HepG2 (cell line): ENCODE measurements at regions not wholly inside any gene's neighbourhood (a gene's known extent, or its start where the extent isn't known, plus 50 kb on each side); places are given as distances from the start of the nearest gene placed in this dataset.

Experiments used
- ATAC-seq: fragments of 200-7000 bp; cut with Tn5 transposase; 3 replicates; pipeline ENCODE4 v1.9.1; 2020; ENCODE audit warnings: mild to moderate bottlenecking, moderate library complexity
- BruUV-seq: library from RNA; stranded (reverse); fragments of 400-500 nt; replicated peaks from 2 replicates; lab custom pipeline; 2021; lab: Mats Ljungman, UMichigan
- CTCF ChIA-PET: fragments of 300-600 bp; formaldehyde crosslinking; extraction: SDS; loops from one replicate; lab custom pipeline; 2021; ENCODE audit warnings: low total read pairs, inconsistent platforms, low intra/inter-chr PET ratio; lab: Yijun Ruan, JAX
- POLR2A ChIA-PET: fragments of 350-600 bp; sonication (Branson Sonifier 250); formaldehyde crosslinking; loops from one replicate; lab custom pipeline; 2020; ENCODE audit warnings: antibody characterized with exemption, inconsistent platforms; lab: Yijun Ruan, JAX
- DNase-seq: peaks from one replicate; pipeline ENCODE4 v3.0.0-alpha.2; 2015; ENCODE audit warnings: low spot score
- FAIRE-seq: peaks from 3 replicates; lab custom pipeline; 2011; peaks lifted over from hg19 to GRCh38; lab: Jason Lieb, UNC
- H2AFZ ChIP-seq: one replicate; pipeline ENCODE4 v1.6.1; 2011; ENCODE audit warnings: low read length, inconsistent platforms
- H3K27ac ChIP-seq: fragments of 300-600 bp; 3 replicates; pipeline ENCODE4 v1.8.0; 2011; ENCODE audit warnings: mixed run types, mild to moderate bottlenecking, mixed read lengths, low read length, inconsistent platforms; ENCODE audit not compliant: insufficient read depth; ENCODE audit errors: extremely low read length
- H3K27me3 ChIP-seq, 2 experiments: fragments of 200-600 bp in 1 of 2; 2 replicates in 1 of 2; 3 replicates in 1 of 2; pipeline versions ENCODE4 v1.6.0 to v1.8.0; 2011; ENCODE audit warnings: low read length in 2 of 2, mild to moderate bottlenecking in 2 of 2, moderate library complexity in 2 of 2, inconsistent platforms in 1 of 2; ENCODE audit not compliant: insufficient read depth in 2 of 2, control insufficient read depth in 1 of 2
- H3K36me3 ChIP-seq, 2 experiments: fragments of 200-600 bp in 1 of 2; replicated peaks in 1 of 2; 2 replicates in 1 of 2; 3 replicates in 1 of 2; pipeline versions ENCODE4 v1.5.1 to v1.8.0; 2011; ENCODE audit warnings: low read length in 2 of 2, inconsistent platforms in 1 of 2; ENCODE audit not compliant: insufficient read depth in 2 of 2, control insufficient read depth in 1 of 2
- H3K4me1 ChIP-seq: 2 replicates; pipeline ENCODE4 v1.5.1; 2012; ENCODE audit warnings: low read length, inconsistent platforms; ENCODE audit not compliant: insufficient read depth
- H3K4me2 ChIP-seq: 2 replicates; pipeline ENCODE4 v1.6.0; 2011; ENCODE audit warnings: low read depth, low read length, inconsistent platforms
- H3K4me3 ChIP-seq, 3 experiments: fragments of 200-600 bp in 1 of 3; sonication (generic), shearing (Covaris generic) in 1 of 3; replicated peaks in 1 of 3; 2 replicates each; pipeline ENCODE4 v1.5.1; 2011 to 2016; ENCODE audit warnings: low read length in 3 of 3, inconsistent platforms in 2 of 3, low read depth in 2 of 3, mild to moderate bottlenecking in 2 of 3, control low read depth in 1 of 3, mixed read lengths in 1 of 3; ENCODE audit not compliant: insufficient read depth in 1 of 3
- H3K79me2 ChIP-seq: one replicate; pipeline ENCODE4 v1.6.1; 2011; ENCODE audit warnings: low read length, inconsistent platforms; ENCODE audit not compliant: insufficient read depth
- H3K9ac ChIP-seq: 2 replicates; pipeline ENCODE4 v1.6.0; 2011; ENCODE audit warnings: mild to moderate bottlenecking, low read depth, low read length, inconsistent platforms; ENCODE audit not compliant: insufficient read depth
- H3K9me3 ChIP-seq: 2 replicates; pipeline ENCODE4 v1.5.1; 2012; ENCODE audit warnings: mild to moderate bottlenecking, low read length
- H4K20me1 ChIP-seq: 2 replicates; pipeline ENCODE4 v1.6.0; 2011; ENCODE audit warnings: inconsistent platforms, mild to moderate bottlenecking, low read length, moderate library complexity; ENCODE audit not compliant: insufficient read depth
- AGO2 ChIP-seq: fragments of 200-400 bp; formaldehyde crosslinking; optimal IDR thresholded peaks from 2 replicates; pipeline ENCODE3; 2017; ENCODE audit warnings: mild to moderate bottlenecking, low read depth, low read length, moderate library complexity
- FOXJ3 ChIP-seq: sonication (generic); formaldehyde crosslinking; IDR thresholded peaks from 2 replicates; pipeline ENCODE4 v1.4.0; 2020; ENCODE audit warnings: missing genetic modification reagents, mild to moderate bottlenecking, borderline replicate concordance
- HBP1 ChIP-seq: IDR thresholded peaks from 2 replicates; pipeline ENCODE4 v1.6.1; 2016; ENCODE audit warnings: low read depth, control low read depth
- MED13 ChIP-seq: sonication (generic); formaldehyde crosslinking; IDR thresholded peaks from 2 replicates; pipeline ENCODE4 v1.5.0; 2020; ENCODE audit warnings: missing genetic modification reagents
- MYC ChIP-seq: sonication (generic); formaldehyde crosslinking; IDR thresholded peaks from 2 replicates; pipeline ENCODE4 v1.9.0; 2021; ENCODE audit warnings: missing genetic modification reagents, borderline replicate concordance
- PAF1 ChIP-seq: IDR thresholded peaks from 2 replicates; pipeline ENCODE4 v1.6.1; 2016; ENCODE audit warnings: missing genetic modification reagents, missing compliant biosample characterization
- PAX8 ChIP-seq: sonication (generic); formaldehyde crosslinking; IDR thresholded peaks from 2 replicates; pipeline ENCODE4 v1.8.0; 2022; ENCODE audit warnings: mild to moderate bottlenecking, missing genetic modification reagents, borderline replicate concordance
- PHB2 ChIP-seq: fragments of 450-650 bp; IDR thresholded peaks from 2 replicates; pipeline ENCODE4 v1.6.1; 2018; ENCODE audit not compliant: partially characterized antibody
- PHF21A ChIP-seq: sonication (generic); formaldehyde crosslinking; IDR thresholded peaks from 2 replicates; pipeline ENCODE4 v1.5.0; 2020; ENCODE audit warnings: mild to moderate bottlenecking, missing genetic modification reagents
- SCMH1 ChIP-seq: sonication (generic); formaldehyde crosslinking; IDR thresholded peaks from 2 replicates; pipeline ENCODE4 v1.9.0; 2021; ENCODE audit warnings: missing genetic modification reagents, mild to moderate bottlenecking, borderline replicate concordance
- TIGD3 ChIP-seq: sonication (generic); formaldehyde crosslinking; IDR thresholded peaks from 2 replicates; pipeline ENCODE4 v1.5.1; 2020; ENCODE audit warnings: mild to moderate bottlenecking, missing genetic modification reagents, borderline replicate concordance
- YEATS2 ChIP-seq: sonication (generic); formaldehyde crosslinking; IDR thresholded peaks from 2 replicates; pipeline ENCODE4 v1.4.0; 2020; ENCODE audit warnings: missing genetic modification reagents, borderline replicate concordance
- ZNF142 ChIP-seq: sonication (generic); formaldehyde crosslinking; IDR thresholded peaks from 2 replicates; pipeline ENCODE4 v1.4.0; 2020; ENCODE audit warnings: missing genetic modification reagents
- ZNF414 ChIP-seq: sonication (generic); formaldehyde crosslinking; IDR thresholded peaks from 2 replicates; pipeline ENCODE4 v1.5.0; 2020; ENCODE audit warnings: missing genetic modification reagents
- ZNF777 ChIP-seq: sonication (generic); formaldehyde crosslinking; IDR thresholded peaks from 2 replicates; pipeline ENCODE4 v1.4.0; 2020; ENCODE audit warnings: missing genetic modification reagents
- ZSCAN29 ChIP-seq: sonication (generic); formaldehyde crosslinking; conservative IDR thresholded peaks from 2 replicates; pipeline ENCODE4 v1.4.0; 2020; ENCODE audit warnings: mild to moderate bottlenecking, missing genetic modification reagents
- WGBS: methylation state at CpG from one replicate; pipeline ENCODE4 v1.1.6; 2017; ENCODE audit warnings: low lambda C conversion rate; 5-methylcytosine and 5-hydroxymethylcytosine counted together
- in situ Hi-C: cut with HindIII; loops from 2 replicates; pipeline ENCODE4 v1.10.0; 2017; ENCODE audit warnings: low pct_unique_long_range_greater_than_20kb; ENCODE audit not compliant: extremely low pct_ligation_motif_present
- intact Hi-C: fragments of 100-400 bp; cut with micrococcal nuclease; formaldehyde crosslinking; loops from one replicate; pipeline ENCODE4 v1.10.0; 2022; ENCODE audit not compliant: unreplicated experiment

- no peak for TF ChIP-seq ZNF142 (CRISPR knock-in tag)
- no peak for TF ChIP-seq MED13 (CRISPR knock-in tag)
- no peak for TF ChIP-seq TIGD3 (CRISPR knock-in tag)
- TF ChIP-seq PAF1 (CRISPR knock-in tag): no peak
Observed at GRCh38 chr2:16565481-16565880, 100.2 kb downstream of the CYRIA start (continued).

GRCh38 chr2:16561676-16562075, 104.0 kb downstream of the CYRIA start:
- no TSS peak for BruUV-seq
- H3K79me2 ChIP-seq: no peaks in the 10 kb centered on the region
- H3K27ac ChIP-seq: no peak overlapping the region
- FAIRE-seq (no peak), DNase-seq (no peak), ATAC-seq (no peak)
- 52% methylated on average over 3 of the region's 3 CpGs for WGBS
- no peaks in the 10 kb centered on the region for H3K9me3 ChIP-seq
- intact Hi-C loops (no loop called here), in situ Hi-C loops (no loop called here)
- POLR2A ChIA-PET: no interaction called here
- H4K20me1 ChIP-seq: no peaks in the 10 kb centered on the region
- no peak overlapping the region for H3K9ac ChIP-seq
- CTCF ChIA-PET: interaction anchor here (1.0 kb wide), 1 partner anchor 47 kb away, joined by 3 read pairs; no protein-coding TSS in a partner anchor
- H3K4me3 ChIP-seq: no peak overlapping the region
- H3K36me3 ChIP-seq: no peaks in the 10 kb centered on the region
- H2AFZ ChIP-seq: no peak overlapping the region
- H3K4me2 ChIP-seq: no peak overlapping the region
- peaks cover 6% of the 10 kb centered on the region; the same call in 1 of the 2 replicates for H3K4me1 ChIP-seq
- no peaks in the 10 kb centered on the region for H3K27me3 ChIP-seq
- TF ChIP-seq YEATS2 (CRISPR knock-in tag) (no peak), PHB2 (no peak), PHF21A (CRISPR knock-in tag) (no peak), FOXJ3 (CRISPR knock-in tag) (no peak), ZNF414 (no peak), MYC (CRISPR knock-in tag) (no peak), HBP1 (no peak), ZSCAN29 (CRISPR knock-in tag) (no peak), ZNF777 (no peak), PAX8 (CRISPR knock-in tag) (no peak), SCMH1 (CRISPR knock-in tag) (no peak), AGO2 (no peak)
